Parathyroid adenoma (tissue), 2 donors: ENCODE measurements at regions not wholly inside any gene's neighbourhood (a gene's known extent, or its start where the extent isn't known, plus 50 kb on each side); places are given as distances from the start of the nearest gene placed in this dataset.

Experiments used
- H2AFZ ChIP-seq: fragments of 300-600 bp; sonication (generic); one replicate; pipeline ENCODE4 v1.7.0; 2017; ENCODE audit warnings: antibody characterized with exemption, mild to moderate bottlenecking
- H3K27ac ChIP-seq: fragments of 300-600 bp; sonication (generic); one replicate; pipeline ENCODE4 v1.7.0; 2017
- H3K27me3 ChIP-seq: fragments of 300-600 bp; sonication (generic); one replicate; pipeline ENCODE4 v1.7.0; 2017; ENCODE audit warnings: low read length; ENCODE audit not compliant: control insufficient read depth, insufficient read depth
- H3K36me3 ChIP-seq: fragments of 300-600 bp; sonication (generic); one replicate; pipeline ENCODE4 v1.7.0; 2017; ENCODE audit warnings: low read length; ENCODE audit not compliant: control insufficient read depth, insufficient read depth
- H3K4me1 ChIP-seq: fragments of 300-600 bp; sonication (generic); one replicate; pipeline ENCODE4 v1.7.0; 2017; ENCODE audit warnings: control low read depth
- H3K4me2 ChIP-seq: fragments of 300-600 bp; sonication (generic); one replicate; pipeline ENCODE4 v1.7.0; 2017; ENCODE audit warnings: low read length
- H3K4me3 ChIP-seq: fragments of 300-600 bp; sonication (generic); one replicate; pipeline ENCODE4 v1.7.0; 2017; ENCODE audit warnings: low read depth, low read length
- H3K79me2 ChIP-seq: fragments of 300-600 bp; sonication (generic); one replicate; pipeline ENCODE4 v1.7.0; 2017; ENCODE audit warnings: control low read depth
- H3K9ac ChIP-seq: fragments of 300-600 bp; sonication (generic); one replicate; pipeline ENCODE4 v1.7.0; 2017; ENCODE audit warnings: mild to moderate bottlenecking
- H3K9me3 ChIP-seq: fragments of 300-600 bp; sonication (generic); one replicate; pipeline ENCODE4 v1.7.0; 2017; ENCODE audit warnings: low read length; ENCODE audit not compliant: control insufficient read depth
- CTCF ChIP-seq: fragments of 300-600 bp; sonication (generic); IDR thresholded peaks from one replicate; pipeline ENCODE4 v1.7.0; 2017; ENCODE audit warnings: antibody characterized with exemption, mild to moderate bottlenecking
- donor health status: primary hyperparathyroidism.

- H3K4me1 ChIP-seq, result no peaks in the 10 kb centered on the region
- TF ChIP-seq CTCF, result no peak
- no peak overlapping the region for H2AFZ ChIP-seq
- no peaks in the 10 kb centered on the region for H3K79me2 ChIP-seq
- H3K9me3 ChIP-seq, result no peaks in the 10 kb centered on the region
- no peaks in the 10 kb centered on the region for H3K27me3 ChIP-seq
- H3K36me3 ChIP-seq, result no peaks in the 10 kb centered on the region
- H3K4me2 ChIP-seq, result no peak overlapping the region
- no peak overlapping the region for H3K9ac ChIP-seq
- no peak overlapping the region for H3K27ac ChIP-seq
- H3K4me3 ChIP-seq, result no peak overlapping the region
These were observed 700.3 kb downstream of the TMEM182 start for GRCh38 chr2:103462101-103462500.

- TF ChIP-seq CTCF, result no peak
- Histone ChIP-seq H3K4me1 (no peaks in the 10 kb centered on the region), H3K79me2 (no peaks in the 10 kb centered on the region), H3K36me3 (no peaks in the 10 kb centered on the region), H3K4me2 (no peak overlapping the region), H3K27me3 (no peaks in the 10 kb centered on the region), H3K9ac (no peak overlapping the region), H3K9me3 (no peaks in the 10 kb centered on the region), H2AFZ (no peak overlapping the region), H3K27ac (no peak overlapping the region), H3K4me3 (no peak overlapping the region)
These were observed 700.9 kb downstream of the TMEM182 start for GRCh38 chr2:103462712-103463111.

GRCh38 chr2:103464831-103465230 is 703.0 kb downstream of the TMEM182 start:
- Histone ChIP-seq H2AFZ (no peak overlapping the region), H3K36me3 (no peaks in the 10 kb centered on the region), H3K4me1 (no peaks in the 10 kb centered on the region), H3K27ac (no peak overlapping the region), H3K4me3 (no peak overlapping the region), H3K27me3 (no peaks in the 10 kb centered on the region), H3K79me2 (no peaks in the 10 kb centered on the region), H3K9ac (no peak overlapping the region), H3K4me2 (no peak overlapping the region), H3K9me3 (no peaks in the 10 kb centered on the region)
- TF ChIP-seq CTCF, result no peak

GRCh38 chr2:103469800-103470199 is 708.0 kb downstream of the TMEM182 start:
- H3K4me1 ChIP-seq, result no peaks in the 10 kb centered on the region
- TF ChIP-seq CTCF, result no peak
- H3K9ac ChIP-seq, result no peak overlapping the region
- no peaks in the 10 kb centered on the region for H3K27me3 ChIP-seq
- no peak overlapping the region for H3K27ac ChIP-seq
- no peak overlapping the region for H3K4me3 ChIP-seq
- no peaks in the 10 kb centered on the region for H3K79me2 ChIP-seq
- H2AFZ ChIP-seq, result no peak overlapping the region
- H3K9me3 ChIP-seq, result no peaks in the 10 kb centered on the region
- H3K36me3 ChIP-seq, result no peaks in the 10 kb centered on the region
- no peak overlapping the region for H3K4me2 ChIP-seq

GRCh38 chr2:103484906-103485305 is 723.1 kb downstream of the TMEM182 start:
- Histone ChIP-seq H3K27me3 (no peaks in the 10 kb centered on the region), H3K9me3 (no peaks in the 10 kb centered on the region), H3K27ac (peak overlapping the region; percentile 55), H3K4me1 (peaks cover 6% of the 10 kb centered on the region), H2AFZ (peak overlapping the region; percentile 14), H3K4me2 (no peak overlapping the region), H3K9ac (no peak overlapping the region), H3K79me2 (no peaks in the 10 kb centered on the region), H3K36me3 (no peaks in the 10 kb centered on the region), H3K4me3 (no peak overlapping the region)
- no peak for TF ChIP-seq CTCF
